A549 (cell line): ENCODE measurements at regions not wholly inside any gene's neighbourhood (a gene's known extent, or its start where the extent isn't known, plus 50 kb on each side); places are given as distances from the start of the nearest gene placed in this dataset.

Experiments
- ATAC-seq, 2 experiments: fragments of 200-7000 bp in 1 of 2; fragments of >200 bp in 1 of 2; cut with Nextera tagmentation in 1 of 2; cut with Tn5 transposase in 1 of 2; 3 replicates each; pipeline versions ENCODE4 v1.8.0 to v1.9.1; 2018 to 2020; ENCODE audit warnings: mild to moderate bottlenecking in 1 of 2, moderate library complexity in 1 of 2
- CTCF ChIA-PET: fragments of 300-600 bp; sonication (Branson Sonifier 250); formaldehyde crosslinking; extraction: SDS; loops from one replicate; lab custom pipeline; 2021; ENCODE audit warnings: antibody characterized with exemption, inconsistent platforms; lab: Yijun Ruan, JAX
- POLR2A ChIA-PET: fragments of 350-600 bp; formaldehyde crosslinking; extraction: SDS; loops from one replicate; lab custom pipeline; 2021; ENCODE audit warnings: antibody characterized with exemption, inconsistent platforms; lab: Yijun Ruan, JAX
- DNase-seq, 2 experiments: peaks; one replicate each; pipeline versions ENCODE4 v3.0.0 to v3.0.0-alpha.2; 2011 to 2016; ENCODE audit warnings: low read depth in 1 of 2, low spot score in 1 of 2
- FAIRE-seq: peaks from 2 replicates; lab custom pipeline; 2011; peaks lifted over from hg19 to GRCh38; lab: Jason Lieb, UNC
- H3K27ac ChIP-seq, 2 experiments: fragments of >200 bp; sonication (Bioruptor Twin); formaldehyde crosslinking; 3 replicates each; pipeline ENCODE4 v1.5.1; 2016 to 2017
- H3K4me1 ChIP-seq: fragments of >200 bp; sonication (Bioruptor Twin); formaldehyde crosslinking; 3 replicates; pipeline ENCODE4 v1.6.1; 2016
- H3K4me2 ChIP-seq: fragments of >200 bp; sonication (Bioruptor Twin); formaldehyde crosslinking; 3 replicates; pipeline ENCODE4 v1.6.1; 2016
- H3K4me3 ChIP-seq: fragments of >200 bp; sonication (Bioruptor Twin); formaldehyde crosslinking; 3 replicates; pipeline ENCODE4 v1.5.1; 2016
- H3K9me3 ChIP-seq: fragments of >200 bp; sonication (Bioruptor Twin); formaldehyde crosslinking; 3 replicates; pipeline ENCODE4 v1.6.1; 2016
- BHLHE40 ChIP-seq: IDR thresholded peaks from 2 replicates; pipeline ENCODE4 v1.6.1; 2012; ENCODE audit warnings: low read depth, low read length, inconsistent platforms
- CBX8 ChIP-seq: fragments of 200-600 bp; sonication (generic); IDR thresholded peaks from 2 replicates; pipeline ENCODE4 v1.6.1; 2016
- CHD4 ChIP-seq: fragments of 200-600 bp; sonication (generic); IDR thresholded peaks from 2 replicates; pipeline ENCODE4 v1.6.1; 2016; ENCODE audit warnings: antibody characterized with exemption, mild to moderate bottlenecking, borderline replicate concordance
- E2F6 ChIP-seq: IDR thresholded peaks from 2 replicates; pipeline ENCODE4 v1.6.1; 2012; ENCODE audit warnings: low read depth, borderline replicate concordance
- EHF ChIP-seq: fragments of 250-450 bp; sonication (Bioruptor Pico); IDR thresholded peaks from 2 replicates; pipeline ENCODE4 v1.5.0; 2020; ENCODE audit warnings: mild to moderate bottlenecking
- EHMT2 ChIP-seq: fragments of 200-600 bp; sonication (generic); IDR thresholded peaks from 2 replicates; pipeline ENCODE4 v1.6.1; 2016; ENCODE audit warnings: antibody characterized with exemption, low read depth, mild to moderate bottlenecking, moderate library complexity
- FOSB ChIP-seq: fragments of 250-450 bp; sonication (Bioruptor Pico); IDR thresholded peaks from 2 replicates; pipeline ENCODE4 v1.5.0; 2020; ENCODE audit warnings: mild to moderate bottlenecking, moderate library complexity
- FOSL2 ChIP-seq, 2 experiments: fragments of 450-650 bp in 1 of 2; fragments of >200 bp in 1 of 2; sonication (Bioruptor Twin) in 1 of 2; formaldehyde crosslinking; IDR thresholded peaks; 2 replicates each; pipeline versions ENCODE4 v1.5.0 to v1.6.1; 2016 to 2020; ENCODE audit warnings: mild to moderate bottlenecking in 1 of 2, moderate library complexity in 1 of 2
- GATA3 ChIP-seq: IDR thresholded peaks from 2 replicates; pipeline ENCODE4 v1.6.1; 2012; ENCODE audit warnings: borderline replicate concordance
- HEYL ChIP-seq: fragments of 250-450 bp; sonication (Bioruptor Pico); IDR thresholded peaks from 2 replicates; pipeline ENCODE4 v1.8.0; 2021; ENCODE audit warnings: mild to moderate bottlenecking, moderate library complexity
- KDM1A ChIP-seq: fragments of 200-600 bp; sonication (generic); IDR thresholded peaks from 2 replicates; pipeline ENCODE4 v1.6.1; 2016; ENCODE audit warnings: low read depth, mild to moderate bottlenecking
- KDM5A ChIP-seq: fragments of 200-600 bp; sonication (generic); IDR thresholded peaks from 2 replicates; pipeline ENCODE4 v1.6.1; 2016; ENCODE audit warnings: antibody characterized with exemption, mild to moderate bottlenecking
- POLR2AphosphoS2 ChIP-seq: conservative IDR thresholded peaks from 2 replicates; pipeline ENCODE4 v1.6.1; 2012; ENCODE audit warnings: low read length, improper control_type of control experiment, inconsistent platforms
- RAD21 ChIP-seq, 2 experiments: fragments of >200 bp in 1 of 2; sonication (Bioruptor Twin) in 1 of 2; formaldehyde crosslinking in 1 of 2; IDR thresholded peaks in 1 of 2; conservative IDR thresholded peaks in 1 of 2; 2 replicates in 1 of 2; 3 replicates in 1 of 2; pipeline ENCODE4 v1.6.1; 2012 to 2018; ENCODE audit warnings: inconsistent platforms in 1 of 2
- RARB ChIP-seq: fragments of 250-450 bp; sonication (Bioruptor Pico); IDR thresholded peaks from 2 replicates; pipeline ENCODE4 v1.8.0; 2021; ENCODE audit warnings: mild to moderate bottlenecking, moderate library complexity
- SREBF2 ChIP-seq: fragments of 450-650 bp; IDR thresholded peaks from 2 replicates; pipeline ENCODE4 v1.6.1; 2014; ENCODE audit warnings: mild to moderate bottlenecking, moderate library complexity
- TFCP2L1 ChIP-seq: fragments of 250-450 bp; sonication (Bioruptor Pico); IDR thresholded peaks from 2 replicates; pipeline ENCODE4 v1.5.0; 2021; ENCODE audit warnings: mild to moderate bottlenecking
- ZC3H11A ChIP-seq: fragments of 450-650 bp; IDR thresholded peaks from 2 replicates; pipeline ENCODE4 v1.6.1; 2014; ENCODE audit warnings: antibody characterized with exemption, mild to moderate bottlenecking
- ZFP36 ChIP-seq: fragments of 450-650 bp; IDR thresholded peaks from 2 replicates; pipeline ENCODE4 v1.6.1; 2014; ENCODE audit warnings: borderline replicate concordance; ENCODE audit not compliant: partially characterized antibody
- WGBS: methylation state at CpG from one replicate; pipeline ENCODE4 v1.1.6; 2017; ENCODE audit errors: missing lambda C conversion rate; 5-methylcytosine and 5-hydroxymethylcytosine counted together
- TF ChIP-seq, protein P1 (sequence below): fragments of 150-350 bp; IDR thresholded peaks from 2 replicates; pipeline ENCODE4 v1.6.1; 2014; ENCODE audit warnings: low read depth, mild to moderate bottlenecking, low read length
- TF ChIP-seq, protein P2 (sequence below): fragments of 250-450 bp; sonication (Bioruptor Pico); IDR thresholded peaks from 2 replicates; pipeline ENCODE4 v1.5.0; 2020; ENCODE audit warnings: low read depth, mild to moderate bottlenecking, moderate library complexity

DNA sequence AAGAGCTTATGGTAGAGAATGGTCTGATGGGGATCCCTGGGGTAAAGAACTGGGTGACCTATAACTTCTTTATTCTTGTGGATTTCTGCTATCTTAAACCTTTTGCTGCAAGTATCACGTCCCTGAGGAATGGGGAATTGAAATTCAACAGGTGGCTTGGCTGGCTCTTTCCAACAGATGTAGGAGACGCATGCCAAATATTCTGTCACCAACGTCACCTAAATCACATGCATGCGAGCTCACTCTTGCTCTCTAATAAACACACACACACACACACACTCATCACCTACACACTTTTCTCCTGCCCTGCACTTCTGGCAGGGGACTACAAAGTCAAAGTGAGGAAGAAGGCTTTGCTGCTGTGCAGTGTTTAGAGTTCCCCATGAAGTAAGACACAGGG lies 145.8 kb upstream of the NECTIN3 start:
- no peak overlapping the region for H3K4me2 ChIP-seq
- no peaks in the 10 kb centered on the region for H3K9me3 ChIP-seq
- 70% methylated on average over 4 of the region's 4 CpGs for WGBS
- FAIRE-seq, result no peak
- DNase-seq, result no peak
- ChIA-PET POLR2A (no interaction called here), CTCF (interaction anchor here (2.4 kb wide), 1 partner anchor 20 kb away, joined by 5 read pairs; no protein-coding TSS in a partner anchor)
- no peaks in the 10 kb centered on the region for H3K4me1 ChIP-seq
- TF ChIP-seq BHLHE40 (no peak), EHMT2 (no peak), FOSL2 (IDR thresholded peaks at IDR 0.05) (no peak), FOSL2 (CRISPR knock-in tag; IDR thresholded peaks at IDR 0.05) (no peak), KDM5A (no peak), E2F6 (no peak), GATA3 (no peak), ZC3H11A (no peak), KDM1A (no peak), EHF (CRISPR knock-in tag) (no peak), RARB (CRISPR knock-in tag) (no peak), HEYL (CRISPR knock-in tag) (no peak), CHD4 (no peak), POLR2AphosphoS2 (no peak), ZFP36 (no peak)
- TF ChIP-seq, protein P1, sequence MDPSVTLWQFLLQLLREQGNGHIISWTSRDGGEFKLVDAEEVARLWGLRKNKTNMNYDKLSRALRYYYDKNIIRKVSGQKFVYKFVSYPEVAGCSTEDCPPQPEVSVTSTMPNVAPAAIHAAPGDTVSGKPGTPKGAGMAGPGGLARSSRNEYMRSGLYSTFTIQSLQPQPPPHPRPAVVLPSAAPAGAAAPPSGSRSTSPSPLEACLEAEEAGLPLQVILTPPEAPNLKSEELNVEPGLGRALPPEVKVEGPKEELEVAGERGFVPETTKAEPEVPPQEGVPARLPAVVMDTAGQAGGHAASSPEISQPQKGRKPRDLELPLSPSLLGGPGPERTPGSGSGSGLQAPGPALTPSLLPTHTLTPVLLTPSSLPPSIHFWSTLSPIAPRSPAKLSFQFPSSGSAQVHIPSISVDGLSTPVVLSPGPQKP, result no peak
- TF ChIP-seq, protein P2, sequence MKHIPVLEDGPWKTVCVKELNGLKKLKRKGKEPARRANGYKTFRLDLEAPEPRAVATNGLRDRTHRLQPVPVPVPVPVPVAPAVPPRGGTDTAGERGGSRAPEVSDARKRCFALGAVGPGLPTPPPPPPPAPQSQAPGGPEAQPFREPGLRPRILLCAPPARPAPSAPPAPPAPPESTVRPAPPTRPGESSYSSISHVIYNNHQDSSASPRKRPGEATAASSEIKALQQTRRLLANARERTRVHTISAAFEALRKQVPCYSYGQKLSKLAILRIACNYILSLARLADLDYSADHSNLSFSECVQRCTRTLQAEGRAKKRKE (CRISPR knock-in tag), result no peak
- H3K27ac ChIP-seq, result no peak overlapping the region
- no peak for ATAC-seq
- H3K4me3 ChIP-seq, result no peak overlapping the region

GRCh38 chr3:110928016-110928662 lies 143.5 kb upstream of the NECTIN3 start:
- TF ChIP-seq SREBF2 (no peak), FOSB (CRISPR knock-in tag) (no peak), TFCP2L1 (CRISPR knock-in tag) (no peak), RAD21 (conservative IDR thresholded peaks at IDR 0.05 in 1 of 2, IDR thresholded peaks at IDR 0.05 in 1 of 2) (no peak), KDM5A (no peak), CBX8 (no peak)
- no peaks in the 10 kb centered on the region for H3K9me3 ChIP-seq
- no peak overlapping the region for H3K27ac ChIP-seq
- H3K4me2 ChIP-seq, result no peak overlapping the region
- FAIRE-seq (peak; percentile 79), ATAC-seq (no peak), DNase-seq (no peak)
- 78% methylated on average over 1 of the region's 1 CpG for WGBS
- CTCF ChIA-PET, result no interaction called here
- POLR2A ChIA-PET, result no interaction called here
- H3K4me1 ChIP-seq, result peaks cover under 1% of the 10 kb centered on the region; the same call in 1 of the 3 replicates
- H3K4me3 ChIP-seq, result no peak overlapping the region

GRCh38 chr3:110929816-110930215 lies 141.8 kb upstream of the NECTIN3 start:
- ChIA-PET POLR2A (no interaction called here), CTCF (no interaction called here)
- Histone ChIP-seq H3K4me2 (no peak overlapping the region), H3K27ac (no peak overlapping the region), H3K9me3 (no peaks in the 10 kb centered on the region), H3K4me1 (peaks cover 12% of the 10 kb centered on the region), H3K4me3 (no peak overlapping the region)
- FAIRE-seq (no peak), ATAC-seq (no peak), DNase-seq (no peak)
- TF ChIP-seq KDM1A, result no peak
- TF ChIP-seq EHMT2, result no peak
- TF ChIP-seq, protein P2 (CRISPR knock-in tag), result no peak
